Heart left ventricle (tissue), 13 donors: ENCODE measurements at regions not wholly inside any gene's neighbourhood (a gene's known extent, or its start where the extent isn't known, plus 50 kb on each side); places are given as distances from the start of the nearest gene placed in this dataset.

Experiments
- POLR2A ChIP-seq, 2 donors: fragments of 450-650 bp; IDR thresholded peaks; one replicate each; pipeline ENCODE4 v1.6.1; 2017; ENCODE audit warnings: antibody characterized with exemption in 2 of 2, mild to moderate bottlenecking in 2 of 2, moderate library complexity in 2 of 2
- TF ChIP-seq, protein P1 (sequence below), 12 donors: fragments of 200-600 bp; sonication (generic) in 4 of 12; IDR thresholded peaks; one replicate each; pipeline versions ENCODE4 v1.5.0 to v1.8.0; 2018 to 2022; ENCODE audit warnings: antibody characterized with exemption in 12 of 12, mild to moderate bottlenecking in 5 of 12
- donor health status: ischemic (EF 13 %, LVEDD 7.1; RV severe dilation, severe dysfunction).
- donor health status: DM: no; HTN: yes; CAD: no.
- donor health status: DM: no; HTN: no; CAD: no.
- donor health status: ischemic (EF 25% LVEDD 6.9; RV normal size, moderate dysfunction).
- donor health status: ischemic (EF 25% LVEDD 5.7; RV mildly dilated, moderate dysfunction).
- donor health status: ischemic (EF 35%, LVEDD 5.7; RV mildly dilated, moderate dysfunction).
- donor health status: nonischemic (EF 11% LVEDD 7.7; RV severe dilation, severe dysfunction).
- donor health status: DM: yes; HTN: yes; CAD: no.
- donor health status: PGD.
- donor health status: ischemic (EF 29% LVEDD 5.4; RV normal size, mild dysfunction).
- donor health status: nonischemic (EF 23%, LVEDD 6.1; RV moderate dilation, normal function).

- TF ChIP-seq, protein P1, sequence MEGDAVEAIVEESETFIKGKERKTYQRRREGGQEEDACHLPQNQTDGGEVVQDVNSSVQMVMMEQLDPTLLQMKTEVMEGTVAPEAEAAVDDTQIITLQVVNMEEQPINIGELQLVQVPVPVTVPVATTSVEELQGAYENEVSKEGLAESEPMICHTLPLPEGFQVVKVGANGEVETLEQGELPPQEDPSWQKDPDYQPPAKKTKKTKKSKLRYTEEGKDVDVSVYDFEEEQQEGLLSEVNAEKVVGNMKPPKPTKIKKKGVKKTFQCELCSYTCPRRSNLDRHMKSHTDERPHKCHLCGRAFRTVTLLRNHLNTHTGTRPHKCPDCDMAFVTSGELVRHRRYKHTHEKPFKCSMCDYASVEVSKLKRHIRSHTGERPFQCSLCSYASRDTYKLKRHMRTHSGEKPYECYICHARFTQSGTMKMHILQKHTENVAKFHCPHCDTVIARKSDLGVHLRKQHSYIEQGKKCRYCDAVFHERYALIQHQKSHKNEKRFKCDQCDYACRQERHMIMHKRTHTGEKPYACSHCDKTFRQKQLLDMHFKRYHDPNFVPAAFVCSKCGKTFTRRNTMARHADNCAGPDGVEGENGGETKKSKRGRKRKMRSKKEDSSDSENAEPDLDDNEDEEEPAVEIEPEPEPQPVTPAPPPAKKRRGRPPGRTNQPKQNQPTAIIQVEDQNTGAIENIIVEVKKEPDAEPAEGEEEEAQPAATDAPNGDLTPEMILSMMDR (IDR thresholded peaks at IDR 0.05): no peak
- TF ChIP-seq POLR2A (IDR thresholded peaks at IDR 0.05): no peak
These were observed 237.8 kb downstream of the NXPE2 start for GRCh38 chr11:114915871-114916805.
